ENCODE measurements at regions not wholly inside any gene's neighbourhood (a gene's known extent, or its start where the extent isn't known, plus 50 kb on each side); places are given as distances from the start of the nearest gene placed in this dataset.
"Not testable (repeated sequence)": the region's sequence is repeated elsewhere in the genome, so short reads cannot be mapped to it uniquely, and the experiment has no call there.

- Mint-ChIP-seq H3K27ac (peak overlapping the region; percentile 6), H3K27me3 (no peaks in the 10 kb centered on the region), H3K36me3 (ENCODE audit: low read depth) (peaks cover 42% of the 10 kb centered on the region), H3K4me3 (no peak overlapping the region), H3K4me1 (ENCODE audit: low read depth) (peaks cover 84% of the 10 kb centered on the region), H3K9me3 (no peaks in the 10 kb centered on the region)
- DNase-seq: no peak
Observed at GRCh38 chr18:46214435-46214834, 110.2 kb downstream of the HAUS1 start.

GRCh38 chr18:46215902-46216723 is 111.9 kb downstream of the HAUS1 start:
- Mint-ChIP-seq H3K4me1 (ENCODE audit: low read depth) (peaks cover 78% of the 10 kb centered on the region), H3K36me3 (ENCODE audit: low read depth) (peaks cover 49% of the 10 kb centered on the region), H3K27me3 (no peaks in the 10 kb centered on the region), H3K9me3 (no peaks in the 10 kb centered on the region), H3K4me3 (no peak overlapping the region), H3K27ac (peak overlapping the region; percentile 47)
- DNase-seq: no peak

DNA sequence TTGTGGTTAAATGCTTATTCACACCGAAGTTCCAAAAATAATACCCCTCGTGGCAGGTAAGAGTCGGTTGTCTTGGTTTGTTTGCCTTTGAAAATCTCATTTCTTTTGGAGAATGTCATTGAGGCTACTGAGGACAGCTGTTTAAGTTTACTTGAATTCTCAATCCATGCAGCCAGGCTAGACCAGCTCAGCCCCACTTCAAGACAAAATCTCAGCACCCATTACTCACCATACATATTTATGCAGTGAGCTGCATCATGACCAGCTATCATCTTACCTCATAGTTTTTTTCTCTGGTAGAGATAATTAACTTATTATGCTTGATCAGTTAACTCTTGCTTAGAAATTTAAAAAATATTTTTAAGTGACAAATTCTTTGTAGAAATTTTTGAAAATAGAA is 115.9 kb downstream of the HAUS1 start:
- H3K27me3 Mint-ChIP-seq: no peaks in the 10 kb centered on the region
- H3K4me1 Mint-ChIP-seq (ENCODE audit: low read depth): peaks cover 80% of the 10 kb centered on the region
- DNase-seq: no peak
- H3K4me3 Mint-ChIP-seq: no peak overlapping the region
- H3K9me3 Mint-ChIP-seq: no peaks in the 10 kb centered on the region
- H3K36me3 Mint-ChIP-seq (ENCODE audit: low read depth): peaks cover 62% of the 10 kb centered on the region
- H3K27ac Mint-ChIP-seq: no peak overlapping the region

- Mint-ChIP-seq H3K4me3 (peak overlapping the region; percentile 42), H3K36me3 (ENCODE audit: low read depth) (peaks cover 61% of the 10 kb centered on the region), H3K27ac (peak overlapping the region; percentile 83), H3K9me3 (no peaks in the 10 kb centered on the region), H3K4me1 (ENCODE audit: low read depth) (peaks cover 74% of the 10 kb centered on the region), H3K27me3 (no peaks in the 10 kb centered on the region)
- no peak for DNase-seq
Observed at GRCh38 chr18:46222093-46222492, 117.9 kb downstream of the HAUS1 start.

GRCh38 chr18:46222710-46223360 is 118.7 kb downstream of the HAUS1 start:
- Mint-ChIP-seq H3K4me3 (peak overlapping the region; percentile 42), H3K27ac (peak overlapping the region; percentile 83), H3K9me3 (no peaks in the 10 kb centered on the region), H3K27me3 (no peaks in the 10 kb centered on the region), H3K36me3 (ENCODE audit: low read depth) (peaks cover 59% of the 10 kb centered on the region), H3K4me1 (ENCODE audit: low read depth) (peaks cover 73% of the 10 kb centered on the region)
- no peak for DNase-seq

DNA sequence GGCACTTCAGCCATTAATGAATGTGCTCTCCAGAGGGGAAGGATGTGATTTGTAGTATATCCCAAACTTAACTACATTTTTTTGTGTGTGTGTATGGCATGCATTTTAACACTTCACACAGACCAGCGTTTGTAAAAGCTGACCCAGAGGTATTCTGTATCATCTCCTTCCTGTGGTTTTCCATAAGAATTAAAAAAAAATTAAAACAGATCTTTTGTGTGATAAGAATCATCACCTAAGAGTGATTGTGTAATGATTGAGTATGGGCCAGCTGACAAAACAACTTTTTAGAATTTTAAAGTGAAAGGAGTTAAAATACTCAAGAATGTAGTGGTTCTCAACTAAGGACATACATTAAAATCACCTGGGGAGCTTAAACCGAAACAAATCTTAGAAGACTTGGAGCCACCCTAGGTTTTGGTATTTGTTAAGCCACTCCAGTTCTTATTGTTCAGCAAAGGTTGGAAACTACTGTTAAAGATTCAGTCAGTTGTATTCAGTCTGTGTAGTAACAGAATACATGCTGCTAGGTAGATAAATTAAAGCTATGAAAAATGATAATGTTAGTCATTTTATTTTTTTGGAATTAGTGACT is 120.1 kb downstream of the HAUS1 start:
- Mint-ChIP-seq H3K9me3 (no peaks in the 10 kb centered on the region), H3K4me1 (ENCODE audit: low read depth) (peaks cover 67% of the 10 kb centered on the region), H3K36me3 (ENCODE audit: low read depth) (peaks cover 51% of the 10 kb centered on the region), H3K27ac (peak overlapping the region; percentile 70), H3K27me3 (no peaks in the 10 kb centered on the region), H3K4me3 (no peak overlapping the region)
- DNase-seq: no peak

DNA sequence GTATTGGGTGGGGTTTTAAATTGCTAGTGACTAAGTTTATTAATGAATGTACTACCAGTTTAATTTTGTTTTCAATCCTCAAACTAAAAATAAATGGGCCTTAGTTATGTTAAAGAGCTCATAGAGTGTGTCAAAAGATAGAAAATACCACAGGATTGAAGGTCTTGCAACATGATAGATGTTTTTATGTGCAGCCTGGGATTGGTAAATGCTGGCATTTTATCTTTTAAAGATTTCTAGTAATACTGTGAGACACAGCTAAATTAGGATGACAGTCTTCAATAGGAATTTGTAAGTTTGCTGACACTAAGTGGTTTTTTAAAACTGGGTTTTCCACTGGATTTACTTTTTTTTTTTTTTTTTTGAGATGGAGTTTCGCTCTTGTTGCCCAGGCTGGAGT is 122.3 kb downstream of the HAUS1 start:
- Mint-ChIP-seq H3K9me3 (no peaks in the 10 kb centered on the region), H3K27me3 (no peaks in the 10 kb centered on the region), H3K4me1 (ENCODE audit: low read depth) (peaks cover 67% of the 10 kb centered on the region), H3K4me3 (no peak overlapping the region), H3K36me3 (ENCODE audit: low read depth) (peaks cover 44% of the 10 kb centered on the region), H3K27ac (no peak overlapping the region)
- DNase-seq: no peak

DNA sequence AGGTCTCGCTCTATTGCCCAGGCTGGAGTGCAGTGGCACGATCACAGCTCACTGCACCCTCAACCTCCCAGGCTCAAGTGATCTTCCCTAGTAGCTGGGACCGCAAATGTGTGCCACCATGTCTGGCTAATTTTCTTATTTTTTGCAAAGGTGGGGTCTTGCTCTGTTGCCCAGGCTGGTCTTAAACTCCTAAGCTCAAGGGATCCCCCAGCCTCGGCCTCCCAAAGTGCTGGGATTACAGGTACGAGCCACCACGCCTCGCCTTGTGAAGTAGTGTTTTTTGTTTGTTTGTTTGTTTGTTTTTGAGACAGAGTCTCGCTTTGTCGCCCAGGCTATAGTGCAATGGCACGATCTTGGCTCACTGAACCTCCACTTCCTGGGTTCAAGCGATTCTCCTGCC is 125.5 kb downstream of the HAUS1 start:
- peaks cover 54% of the 10 kb centered on the region for H3K4me1 Mint-ChIP-seq (ENCODE audit: low read depth)
- DNase-seq, H3K4me3 Mint-ChIP-seq, H3K9me3 Mint-ChIP-seq, H3K27ac Mint-ChIP-seq, H3K27me3 Mint-ChIP-seq: not testable (repeated sequence)
- H3K36me3 Mint-ChIP-seq (ENCODE audit: low read depth): peaks cover 41% of the 10 kb centered on the region

DNA sequence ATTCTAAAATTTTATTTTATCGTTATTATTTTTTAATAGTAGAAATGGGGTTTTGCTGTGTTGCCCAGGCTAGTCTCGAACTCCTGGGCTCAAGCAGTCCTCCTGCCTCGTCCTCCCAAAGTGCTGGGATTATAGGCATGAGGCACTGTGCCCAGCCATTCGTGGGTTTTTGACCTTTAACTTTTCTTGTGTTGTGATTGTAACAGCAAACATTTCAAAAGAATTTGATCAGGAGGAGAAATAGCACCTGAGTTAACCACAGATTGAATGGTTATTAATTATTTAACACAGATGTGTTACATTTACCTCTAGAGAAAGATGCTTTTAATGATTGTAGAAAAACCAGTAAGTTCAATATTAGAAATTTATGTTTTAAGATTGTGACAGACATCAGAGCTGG is 132.0 kb downstream of the HAUS1 start:
- Mint-ChIP-seq H3K36me3 (ENCODE audit: low read depth) (peaks cover 46% of the 10 kb centered on the region), H3K27me3 (no peaks in the 10 kb centered on the region), H3K4me1 (ENCODE audit: low read depth) (peaks cover 56% of the 10 kb centered on the region), H3K4me3 (no peak overlapping the region), H3K27ac (no peak overlapping the region), H3K9me3 (no peaks in the 10 kb centered on the region)
- DNase-seq: no peak

DNA sequence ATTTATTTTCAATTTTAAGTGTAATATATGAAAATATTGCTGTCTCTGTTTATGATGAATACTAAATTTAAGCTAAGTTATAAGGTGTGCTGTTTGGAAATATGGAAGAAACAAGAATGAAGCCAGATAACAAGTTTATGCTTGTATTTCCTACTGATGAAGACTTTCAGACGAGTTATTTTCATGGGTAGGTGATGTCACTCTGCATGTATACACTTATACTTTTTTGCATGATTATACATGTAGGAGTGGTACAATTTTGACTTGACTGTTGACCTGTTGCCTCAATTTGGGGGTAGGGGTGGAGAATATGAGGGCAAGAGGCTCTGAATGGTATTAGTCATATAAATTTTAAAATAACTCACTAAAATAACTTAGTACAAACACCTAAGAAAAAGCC is 133.7 kb downstream of the HAUS1 start:
- no peaks in the 10 kb centered on the region for H3K9me3 Mint-ChIP-seq
- peaks cover 45% of the 10 kb centered on the region for H3K36me3 Mint-ChIP-seq (ENCODE audit: low read depth)
- no peaks in the 10 kb centered on the region for H3K27me3 Mint-ChIP-seq
- no peak overlapping the region for H3K27ac Mint-ChIP-seq
- no peak for DNase-seq
- no peak overlapping the region for H3K4me3 Mint-ChIP-seq
- H3K4me1 Mint-ChIP-seq (ENCODE audit: low read depth): peaks cover 50% of the 10 kb centered on the region

DNA sequence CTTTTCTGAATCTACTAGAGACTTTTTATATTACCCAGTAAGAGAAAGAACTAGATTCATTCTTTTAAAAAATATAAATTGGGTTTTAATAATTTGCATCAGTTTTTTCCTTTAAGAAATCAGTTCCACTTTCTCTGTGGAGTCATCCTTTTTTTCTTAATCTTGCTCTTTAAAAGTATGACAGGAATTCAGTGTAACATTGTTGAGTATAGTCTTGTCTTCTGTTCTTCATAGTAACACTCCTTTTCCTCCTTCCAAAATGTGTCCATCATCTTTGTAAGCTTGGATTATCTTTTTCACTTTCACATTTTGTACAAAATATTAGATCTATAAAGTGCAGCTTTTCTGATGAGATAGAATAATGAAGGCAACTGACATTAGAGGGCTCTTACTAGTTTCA is 135.4 kb downstream of the HAUS1 start:
- DNase-seq: no peak
- Mint-ChIP-seq H3K27me3 (no peaks in the 10 kb centered on the region), H3K27ac (no peak overlapping the region), H3K4me3 (no peak overlapping the region), H3K4me1 (ENCODE audit: low read depth) (peaks cover 49% of the 10 kb centered on the region), H3K9me3 (no peaks in the 10 kb centered on the region), H3K36me3 (ENCODE audit: low read depth) (peaks cover 45% of the 10 kb centered on the region)

GRCh38 chr18:46239998-46240397 is 135.8 kb downstream of the HAUS1 start:
- H3K36me3 Mint-ChIP-seq (ENCODE audit: low read depth): peaks cover 45% of the 10 kb centered on the region
- H3K27me3 Mint-ChIP-seq: no peaks in the 10 kb centered on the region
- H3K9me3 Mint-ChIP-seq: no peaks in the 10 kb centered on the region
- H3K4me3 Mint-ChIP-seq: no peak overlapping the region
- DNase-seq: no peak
- H3K4me1 Mint-ChIP-seq (ENCODE audit: low read depth): peaks cover 47% of the 10 kb centered on the region
- H3K27ac Mint-ChIP-seq: no peak overlapping the region

GRCh38 chr18:46241393-46241792 is 137.2 kb downstream of the HAUS1 start:
- not testable (repeated sequence) for H3K27me3 Mint-ChIP-seq, DNase-seq, H3K9me3 Mint-ChIP-seq, H3K27ac Mint-ChIP-seq, H3K4me3 Mint-ChIP-seq
- peaks cover 46% of the 10 kb centered on the region for H3K36me3 Mint-ChIP-seq (ENCODE audit: low read depth)
- peaks cover 45% of the 10 kb centered on the region for H3K4me1 Mint-ChIP-seq (ENCODE audit: low read depth)

- peaks cover 47% of the 10 kb centered on the region for H3K4me1 Mint-ChIP-seq (ENCODE audit: low read depth)
- no peak overlapping the region for H3K4me3 Mint-ChIP-seq
- no peaks in the 10 kb centered on the region for H3K9me3 Mint-ChIP-seq
- no peak overlapping the region for H3K27ac Mint-ChIP-seq
- DNase-seq: no peak
- no peaks in the 10 kb centered on the region for H3K27me3 Mint-ChIP-seq
- H3K36me3 Mint-ChIP-seq (ENCODE audit: low read depth): peaks cover 44% of the 10 kb centered on the region
Observed at GRCh38 chr18:46242183-46242582, 138.0 kb downstream of the HAUS1 start.

- Mint-ChIP-seq H3K27me3 (no peaks in the 10 kb centered on the region), H3K4me3 (no peak overlapping the region), H3K9me3 (no peaks in the 10 kb centered on the region), H3K36me3 (ENCODE audit: low read depth) (peaks cover 42% of the 10 kb centered on the region), H3K27ac (no peak overlapping the region), H3K4me1 (ENCODE audit: low read depth) (peaks cover 49% of the 10 kb centered on the region)
- no peak for DNase-seq
Observed at GRCh38 chr18:46243095-46243494, 138.9 kb downstream of the HAUS1 start.
